DMS53 treated with DMSO at 0.1 percent for 48 hours (cell line): ENCODE measurements at regions not wholly inside any gene's neighbourhood (a gene's known extent, or its start where the extent isn't known, plus 50 kb on each side); places are given as distances from the start of the nearest gene placed in this dataset.

Source experiments
- DNase-seq: peaks from one replicate; lab custom pipeline; 2025; ENCODE audit not compliant: unreplicated experiment; lab: John Stamatoyannopoulos, UW

GRCh38 chr11:116698080-116698479 lies 74.7 kb downstream of the BUD13 start:
- no peak for DNase-seq

GRCh38 chr11:116697639-116698038 lies 75.1 kb downstream of the BUD13 start:
- no peak for DNase-seq

- no peak for DNase-seq
These were observed 75.8 kb downstream of the BUD13 start for GRCh38 chr11:116697011-116697410.

GRCh38 chr11:116696381-116696941 lies 76.3 kb downstream of the BUD13 start:
- no peak for DNase-seq

DNA sequence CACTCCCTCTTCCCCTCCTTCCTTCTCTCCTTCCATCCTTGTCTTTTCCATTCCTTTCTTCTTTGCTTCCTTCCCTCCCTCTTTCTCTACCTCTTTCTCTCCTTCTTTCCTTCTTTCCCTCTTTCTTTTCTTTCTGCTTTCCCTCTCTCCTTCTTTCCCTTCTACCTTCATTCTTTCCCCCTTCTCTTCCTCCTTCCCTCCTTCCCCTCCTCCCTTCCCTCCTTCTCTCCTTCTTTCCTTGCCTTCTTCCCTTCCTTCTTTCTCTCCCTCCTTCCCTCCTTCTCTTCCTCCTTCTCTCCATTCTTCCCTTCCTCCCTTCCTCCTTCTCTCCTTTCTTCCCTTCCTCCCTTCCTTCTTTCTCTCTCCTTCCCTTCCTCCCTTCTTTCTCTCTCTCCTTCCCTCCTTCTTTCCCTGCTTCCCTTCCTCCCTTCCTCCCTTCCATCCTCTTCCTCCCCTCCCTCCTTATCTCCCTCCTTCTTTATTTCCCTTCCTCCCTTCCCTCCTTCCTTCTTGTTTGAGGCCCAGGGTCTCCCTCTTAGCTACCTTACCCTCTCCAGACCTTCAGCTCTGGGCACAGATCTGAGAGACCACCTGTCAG lies 77.0 kb downstream of the BUD13 start:
- DNase-seq = no peak

- DNase-seq = no peak
These were observed 77.8 kb downstream of the BUD13 start for GRCh38 chr11:116694815-116695590.

- no peak for DNase-seq
These were observed 78.5 kb downstream of the BUD13 start for GRCh38 chr11:116694349-116694725.

DNA sequence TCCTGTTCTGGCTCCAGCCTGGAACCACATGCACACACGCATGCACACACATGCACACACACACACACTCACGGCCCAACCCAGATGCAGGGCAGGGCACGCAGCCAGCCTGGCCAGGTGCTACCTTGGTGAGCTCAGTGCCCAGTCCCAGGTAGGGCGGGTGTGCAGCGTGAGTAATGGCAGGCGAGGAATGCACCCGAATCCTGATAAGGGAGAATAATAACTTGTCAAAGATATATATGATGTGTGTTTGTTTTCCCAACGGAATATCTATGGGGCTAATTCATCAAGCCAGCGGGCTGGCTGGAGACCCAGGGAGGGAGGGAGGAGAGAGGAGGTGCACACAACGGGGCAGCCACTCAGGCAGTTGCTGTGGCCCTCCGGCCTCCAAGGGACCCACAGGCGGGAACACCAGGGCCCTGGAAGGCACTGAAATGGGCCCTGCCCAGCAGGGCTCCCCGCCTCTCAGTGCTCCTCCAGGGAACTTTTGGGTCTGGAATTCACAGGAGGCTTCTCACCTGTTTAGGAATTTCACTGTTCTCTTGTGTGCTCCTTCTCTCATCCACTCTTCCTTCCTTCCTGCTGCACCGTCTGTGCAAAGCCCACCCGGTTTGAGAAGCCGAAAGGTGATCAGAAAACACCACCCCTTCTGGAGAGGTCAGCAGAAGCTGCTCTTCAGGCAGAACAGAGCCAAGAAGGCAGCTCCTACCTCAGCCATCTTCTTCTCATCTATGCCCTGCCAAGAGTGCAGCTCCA lies 79.0 kb downstream of the BUD13 start:
- no peak for DNase-seq

DNA sequence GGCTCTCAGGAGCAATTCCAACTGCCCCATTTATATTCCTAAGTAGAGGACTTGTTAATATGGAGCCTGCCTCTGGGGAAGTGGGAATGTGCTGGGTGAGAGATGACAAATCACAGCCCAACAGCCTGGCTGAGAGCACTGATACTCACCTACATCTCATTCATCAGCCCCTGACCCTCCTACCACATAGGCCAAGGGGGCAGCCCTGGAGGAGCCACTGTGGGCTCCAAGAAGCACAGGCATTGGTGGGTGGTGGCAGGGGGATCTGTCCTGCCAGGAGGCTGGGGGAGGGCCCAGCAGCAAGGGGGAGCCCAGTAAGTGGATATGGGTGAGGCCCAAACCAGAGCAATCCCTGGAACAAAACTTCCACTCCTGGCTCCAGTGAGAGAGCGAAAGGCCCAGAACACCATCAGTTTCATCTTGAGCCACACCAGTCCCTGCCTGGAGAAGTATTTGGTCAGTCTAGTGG lies 79.7 kb downstream of the BUD13 start:
- DNase-seq = no peak

- no peak for DNase-seq
These were observed 80.3 kb downstream of the BUD13 start for GRCh38 chr11:116692318-116693101.

- DNase-seq = peak; percentile 14
These were observed 81.0 kb downstream of the BUD13 start for GRCh38 chr11:116691771-116692177.

DNA sequence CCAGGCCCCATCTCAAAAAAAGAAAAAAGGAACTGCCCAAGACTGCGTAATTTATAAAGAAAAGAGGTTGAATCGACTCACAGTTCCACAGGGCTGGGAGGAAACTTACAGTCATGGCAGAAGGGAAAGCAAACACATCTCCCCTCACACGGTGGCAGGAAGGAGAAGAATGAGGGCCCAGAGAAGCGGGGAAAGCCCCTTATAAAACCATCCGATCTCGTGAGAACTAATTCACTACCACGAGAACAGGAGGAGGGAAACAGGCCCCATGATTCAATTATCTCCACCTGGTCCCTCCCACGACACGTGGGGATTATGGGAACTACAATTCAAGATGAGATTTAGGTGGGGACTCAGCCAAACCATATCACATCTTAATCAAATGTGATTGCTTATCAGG lies 82.2 kb downstream of the BUD13 start:
- DNase-seq = no peak

- DNase-seq = no peak
These were observed 83.2 kb downstream of the BUD13 start for GRCh38 chr11:116689413-116690127.

- no peak for DNase-seq
These were observed 84.6 kb downstream of the BUD13 start for GRCh38 chr11:116688202-116688540.

- DNase-seq = no peak
These were observed 85.2 kb downstream of the BUD13 start for GRCh38 chr11:116687458-116688201.

DNA sequence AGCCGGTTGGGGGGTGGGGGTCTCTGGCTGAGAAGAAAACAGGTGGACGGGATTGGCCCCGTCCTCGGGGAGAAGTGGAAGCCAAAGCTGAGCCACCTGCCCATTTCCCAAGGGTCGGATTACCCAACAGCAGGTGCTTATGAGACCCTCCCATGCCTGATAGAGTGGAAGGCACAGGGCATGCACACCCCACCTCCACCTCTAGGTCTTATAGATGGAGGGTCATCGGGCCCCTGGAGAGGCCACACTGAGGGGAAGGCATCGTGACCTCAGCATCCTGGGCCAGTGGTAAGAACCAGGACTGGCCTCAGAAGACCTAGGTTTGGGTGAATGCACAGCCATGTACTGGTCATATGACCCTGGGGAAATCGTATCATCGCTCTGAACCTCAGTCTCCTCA lies 85.9 kb downstream of the BUD13 start:
- no peak for DNase-seq

DNA sequence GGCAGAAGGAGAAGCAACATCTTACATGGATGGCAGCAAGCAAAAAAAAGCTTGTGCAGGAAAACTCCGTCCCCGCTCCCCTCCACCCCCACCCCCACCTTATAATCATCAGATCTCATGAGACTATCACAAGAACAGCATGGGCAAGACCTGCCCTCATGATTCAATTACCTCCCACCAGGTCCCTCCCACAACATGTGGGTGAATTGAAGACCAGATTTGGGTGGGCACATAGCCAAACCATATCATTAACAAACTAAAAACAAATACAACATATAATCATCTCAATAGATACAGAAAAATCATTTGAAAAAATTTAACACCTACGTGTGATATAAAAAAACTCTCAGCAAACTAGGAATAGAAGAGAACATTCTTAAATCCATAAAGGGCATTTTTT lies 88.8 kb downstream of the BUD13 start:
- DNase-seq = no peak

DNA sequence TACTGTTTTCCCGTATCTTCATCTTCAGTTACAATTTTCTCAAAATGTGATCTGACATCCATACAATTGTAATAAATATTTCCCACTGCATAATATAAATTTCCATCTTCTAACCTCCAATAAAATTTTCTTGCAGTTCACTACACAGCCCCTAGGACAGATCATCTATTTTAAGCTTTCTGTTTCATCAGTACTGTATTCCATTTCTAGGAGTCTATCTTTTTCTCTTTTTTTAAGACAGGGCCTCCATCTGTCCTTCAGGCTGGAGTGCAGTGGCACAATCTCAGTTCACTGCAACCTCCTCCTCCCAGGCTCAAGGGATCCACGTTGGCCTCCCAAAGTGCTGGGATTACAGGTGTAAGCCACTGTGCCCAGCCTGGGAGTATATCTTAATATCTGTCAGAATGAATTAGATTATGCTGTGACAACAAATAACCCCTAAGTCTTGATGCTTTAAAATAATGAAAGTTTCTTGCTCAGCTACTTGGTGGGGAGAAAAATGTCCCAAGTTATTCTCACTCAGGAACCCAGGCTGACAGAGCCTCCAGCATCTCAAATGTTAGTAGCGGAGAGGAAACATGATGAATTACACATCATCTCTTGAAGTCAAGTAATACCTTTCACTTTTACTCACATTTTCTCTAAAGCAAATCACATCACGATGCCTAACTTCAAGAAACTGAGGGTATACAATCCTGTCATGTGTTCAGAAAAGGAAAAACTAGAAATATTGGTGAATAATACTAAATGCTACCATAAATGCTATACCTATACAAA lies 92.2 kb downstream of the BUD13 start:
- no peak for DNase-seq

DNA sequence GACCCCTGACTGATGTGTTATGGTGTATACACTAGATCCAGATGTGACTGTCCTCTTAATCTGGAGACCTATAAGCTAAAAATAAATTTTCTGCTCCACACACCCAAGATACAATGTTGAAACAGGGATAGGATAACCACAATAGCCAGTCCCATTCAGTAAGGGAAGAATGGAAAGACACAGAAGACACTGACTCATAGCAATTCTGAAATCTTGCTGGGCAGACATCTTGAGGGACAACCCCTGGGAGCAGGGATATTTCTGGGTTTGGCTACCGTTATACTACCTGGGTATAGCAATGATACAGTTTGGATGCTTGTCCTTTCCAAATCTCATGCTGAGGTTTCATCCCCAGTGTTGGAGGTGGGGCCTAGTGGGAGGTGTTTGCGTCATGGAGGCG lies 93.9 kb downstream of the BUD13 start:
- DNase-seq = no peak
